Endodermal cell (in vitro differentiated cells): ENCODE measurements at regions not wholly inside any gene's neighbourhood (a gene's known extent, or its start where the extent isn't known, plus 50 kb on each side); places are given as distances from the start of the nearest gene placed in this dataset.
A peak's percentile ranks its signal among the peaks of the same experiment; 100 is the strongest.
"Not testable (repeated sequence)": the region's sequence is repeated elsewhere in the genome, so short reads cannot be mapped to it uniquely, and the experiment has no call there.

Experiments used
- DNase-seq: peaks from one replicate; pipeline ENCODE4 v3.0.0-alpha.2; 2017
- H3K27ac ChIP-seq: 2 replicates; pipeline ENCODE4 v1.5.1; 2013; ENCODE audit warnings: mild to moderate bottlenecking, low read depth, low read length, moderate library complexity
- H3K27me3 ChIP-seq: 2 replicates; pipeline ENCODE4 v1.6.1; 2013; ENCODE audit warnings: mild to moderate bottlenecking, low read length, moderate library complexity; ENCODE audit not compliant: insufficient read depth, control insufficient read depth, poor library complexity, severe bottlenecking
- H3K36me3 ChIP-seq: 2 replicates; pipeline ENCODE4 v1.7.0; 2013; ENCODE audit warnings: mild to moderate bottlenecking, low read length, moderate library complexity; ENCODE audit not compliant: control insufficient read depth, insufficient read depth
- H3K4me1 ChIP-seq: one replicate; pipeline ENCODE4 v1.7.0; 2013; ENCODE audit warnings: low read length; ENCODE audit not compliant: control insufficient read depth, insufficient read depth
- H3K4me3 ChIP-seq: 2 replicates; pipeline ENCODE4 v1.5.1; 2013; ENCODE audit warnings: mild to moderate bottlenecking, low read length, moderate library complexity
- H3K9ac ChIP-seq: 2 replicates; pipeline ENCODE4 v1.6.1; 2013; ENCODE audit warnings: mild to moderate bottlenecking, low read length, moderate library complexity; ENCODE audit not compliant: poor library complexity, severe bottlenecking; ENCODE audit errors: extremely low read depth
- H3K9me3 ChIP-seq: 2 replicates; pipeline ENCODE4 v1.6.1; 2013; ENCODE audit warnings: mild to moderate bottlenecking, low read length, moderate library complexity; ENCODE audit not compliant: control insufficient read depth
- H3K27ac Mint-ChIP-seq: 2 replicates; pipeline ENCODE4 v1.8.0; 2020; ENCODE audit warnings: mixed read lengths
- H3K27me3 Mint-ChIP-seq: 2 replicates; pipeline ENCODE4 v1.8.0; 2021; ENCODE audit warnings: mild to moderate bottlenecking, mixed read lengths; ENCODE audit not compliant: insufficient read depth
- H3K36me3 Mint-ChIP-seq: 2 replicates; pipeline ENCODE4 v1.8.0; 2020; ENCODE audit warnings: low read depth, mixed read lengths
- H3K4me1 Mint-ChIP-seq: 2 replicates; pipeline ENCODE4 v1.8.0; 2020; ENCODE audit warnings: mixed read lengths
- H3K4me3 Mint-ChIP-seq: 2 replicates; pipeline ENCODE4 v1.8.0; 2020; ENCODE audit warnings: mild to moderate bottlenecking, moderate library complexity, mixed read lengths
- H3K9me3 Mint-ChIP-seq: 2 replicates; pipeline ENCODE4 v1.8.0; 2020; ENCODE audit warnings: mild to moderate bottlenecking, mixed read lengths
- WGBS, 2 experiments: methylation state at CpG; one replicate each; pipeline versions ENCODE4 v1.1.5 to v1.1.7; 2013; ENCODE audit warnings: missing lambda C conversion rate in 2 of 2, mixed read lengths in 1 of 2; ENCODE audit not compliant: insufficient coverage in 1 of 2, insufficient read length in 1 of 2; 5-methylcytosine and 5-hydroxymethylcytosine counted together
- TF ChIP-seq, protein P1 (sequence below): fragments of 200-600 bp; sonication (generic); conservative IDR thresholded peaks from 2 replicates; pipeline ENCODE4 v1.5.0; 2021; ENCODE audit warnings: antibody characterized with exemption, mild to moderate bottlenecking

DNA sequence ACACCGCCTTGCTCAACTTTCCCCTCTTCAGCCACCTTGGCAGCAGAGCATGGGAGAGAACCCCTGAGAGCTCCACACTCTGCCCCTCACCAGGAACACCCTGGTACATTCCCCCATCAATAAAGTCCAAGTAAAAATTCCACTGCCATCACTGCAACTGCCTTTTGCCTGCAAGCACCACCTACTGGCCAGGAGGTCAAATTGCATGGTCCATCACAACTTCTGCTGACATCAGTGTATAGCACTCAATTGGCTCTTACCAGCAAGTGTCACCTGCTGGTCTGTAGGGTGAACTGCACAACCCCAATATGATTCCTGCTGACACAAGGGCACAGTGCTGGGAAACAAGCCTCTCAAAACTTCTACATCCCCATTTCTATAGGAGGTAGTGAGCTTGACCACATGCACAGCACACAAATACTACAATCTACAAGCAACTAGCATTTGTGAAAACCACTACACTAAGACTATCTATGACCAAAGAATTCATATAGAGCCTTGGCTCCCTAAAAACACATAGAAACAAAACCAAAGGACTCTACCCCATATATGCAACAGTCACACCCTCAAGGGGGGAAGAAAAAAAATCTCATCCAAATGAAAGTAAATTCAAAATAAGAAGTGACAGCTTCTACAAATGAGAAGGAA is 69.2 kb downstream of the FASLG start:
- Histone ChIP-seq H3K27ac (no peak overlapping the region), H3K9me3 (peaks cover 17% of the 10 kb centered on the region), H3K4me3 (peak overlapping the region; percentile 19), H3K9ac (no peak overlapping the region), H3K27me3 (no peaks in the 10 kb centered on the region), H3K4me1 (no peaks in the 10 kb centered on the region), H3K36me3 (no peaks in the 10 kb centered on the region)
- Mint-ChIP-seq H3K9me3 (peaks cover 16% of the 10 kb centered on the region), H3K4me1 (no peaks in the 10 kb centered on the region), H3K4me3 (no peak overlapping the region), H3K27me3 (no peaks in the 10 kb centered on the region), H3K27ac (no peak overlapping the region), H3K36me3 (no peaks in the 10 kb centered on the region)
- peak; percentile 78 for DNase-seq
- 95 to 100% methylated on average over 1 of the region's 1 CpG for WGBS, 2 experiments
- TF ChIP-seq, protein P1, sequence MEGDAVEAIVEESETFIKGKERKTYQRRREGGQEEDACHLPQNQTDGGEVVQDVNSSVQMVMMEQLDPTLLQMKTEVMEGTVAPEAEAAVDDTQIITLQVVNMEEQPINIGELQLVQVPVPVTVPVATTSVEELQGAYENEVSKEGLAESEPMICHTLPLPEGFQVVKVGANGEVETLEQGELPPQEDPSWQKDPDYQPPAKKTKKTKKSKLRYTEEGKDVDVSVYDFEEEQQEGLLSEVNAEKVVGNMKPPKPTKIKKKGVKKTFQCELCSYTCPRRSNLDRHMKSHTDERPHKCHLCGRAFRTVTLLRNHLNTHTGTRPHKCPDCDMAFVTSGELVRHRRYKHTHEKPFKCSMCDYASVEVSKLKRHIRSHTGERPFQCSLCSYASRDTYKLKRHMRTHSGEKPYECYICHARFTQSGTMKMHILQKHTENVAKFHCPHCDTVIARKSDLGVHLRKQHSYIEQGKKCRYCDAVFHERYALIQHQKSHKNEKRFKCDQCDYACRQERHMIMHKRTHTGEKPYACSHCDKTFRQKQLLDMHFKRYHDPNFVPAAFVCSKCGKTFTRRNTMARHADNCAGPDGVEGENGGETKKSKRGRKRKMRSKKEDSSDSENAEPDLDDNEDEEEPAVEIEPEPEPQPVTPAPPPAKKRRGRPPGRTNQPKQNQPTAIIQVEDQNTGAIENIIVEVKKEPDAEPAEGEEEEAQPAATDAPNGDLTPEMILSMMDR, result peak; percentile 86

DNA sequence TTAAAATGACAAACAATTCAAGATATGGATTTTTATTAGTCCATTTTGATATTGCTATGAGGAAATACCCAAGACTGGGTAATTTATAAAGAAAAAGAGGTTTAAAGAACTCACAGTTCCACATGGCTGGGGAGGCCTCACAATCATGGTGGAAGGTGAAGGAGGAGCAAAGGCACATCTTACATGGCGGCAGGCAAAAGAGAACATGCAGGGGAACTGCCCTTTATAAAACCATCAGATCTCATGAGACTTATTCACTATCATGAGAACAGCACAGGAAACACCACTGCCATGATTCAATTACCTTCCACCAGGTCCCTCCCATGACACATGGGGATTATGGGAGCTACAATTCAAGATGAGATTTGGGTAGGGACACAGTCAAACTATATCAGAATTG is 69.8 kb downstream of the FASLG start:
- whole genome bisulfite sequencing, 2 experiments, result 100% methylated on average over 1 of the region's 1 CpG; no CpG with 5 or more reads in 1 of the 2 experiments
- Histone ChIP-seq H3K4me3 (peak overlapping the region; percentile 19), H3K9me3 (peaks cover 17% of the 10 kb centered on the region)
- not testable (repeated sequence) for H3K27me3 ChIP-seq, H3K36me3 Mint-ChIP-seq, H3K4me3 Mint-ChIP-seq, DNase-seq, H3K27ac Mint-ChIP-seq, H3K9ac ChIP-seq, H3K36me3 ChIP-seq, H3K4me1 ChIP-seq, H3K4me1 Mint-ChIP-seq, H3K27ac ChIP-seq, H3K27me3 Mint-ChIP-seq
- H3K9me3 Mint-ChIP-seq, result peaks cover 16% of the 10 kb centered on the region

DNA sequence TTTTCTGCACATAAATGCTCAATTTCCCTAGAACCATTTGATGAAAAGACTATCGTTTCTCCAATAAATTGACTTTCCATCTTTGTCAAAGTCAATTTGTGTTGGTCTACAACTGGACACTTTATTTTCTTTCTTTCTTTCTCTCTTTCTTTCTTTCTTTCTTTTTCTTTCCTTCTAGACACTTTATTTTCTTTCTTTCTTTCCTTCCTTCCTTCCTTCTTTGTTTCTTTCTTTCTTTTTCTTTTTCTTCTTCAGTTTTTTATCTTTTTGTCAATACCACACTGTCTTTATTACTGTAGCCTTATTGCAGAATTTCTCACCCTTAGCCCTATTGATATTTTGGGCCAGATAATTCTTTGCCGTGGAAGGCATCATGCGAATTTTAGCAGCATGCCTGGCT is 73.5 kb downstream of the FASLG start:
- peaks cover 16% of the 10 kb centered on the region for H3K9me3 Mint-ChIP-seq
- Histone ChIP-seq H3K4me1 (no peaks in the 10 kb centered on the region), H3K9ac (no peak overlapping the region), H3K27me3 (no peaks in the 10 kb centered on the region), H3K36me3 (no peaks in the 10 kb centered on the region), H3K27ac (no peak overlapping the region), H3K9me3 (peaks cover 17% of the 10 kb centered on the region), H3K4me3 (no peak overlapping the region)
- TF ChIP-seq, protein P1, result no peak
- H3K27ac Mint-ChIP-seq, result no peak overlapping the region
- DNase-seq, result no peak
- WGBS, 2 experiments, result 95 to 97% methylated on average over 3 of the region's 3 CpGs
- H3K36me3 Mint-ChIP-seq, result no peaks in the 10 kb centered on the region
- no peaks in the 10 kb centered on the region for H3K4me1 Mint-ChIP-seq
- H3K4me3 Mint-ChIP-seq, result no peak overlapping the region
- H3K27me3 Mint-ChIP-seq, result no peaks in the 10 kb centered on the region

DNA sequence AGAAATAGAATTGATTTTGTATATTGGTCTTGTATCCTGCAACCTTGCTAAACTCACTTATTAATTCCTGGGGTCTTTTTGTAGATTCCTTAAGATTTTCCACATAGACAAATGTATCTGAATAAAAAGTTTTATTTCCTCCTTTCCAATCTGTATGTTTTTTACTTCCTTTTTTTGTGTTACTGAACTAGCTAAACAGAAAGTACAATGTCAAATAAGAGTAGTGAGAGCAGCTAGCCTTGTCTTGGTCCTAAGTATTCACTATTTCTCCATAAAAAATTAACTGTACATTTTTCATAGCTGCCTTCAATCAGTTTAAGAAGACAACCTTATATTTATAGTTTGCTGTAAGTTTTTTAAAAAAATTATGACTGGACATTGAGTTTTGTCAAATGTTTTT is 74.9 kb downstream of the FASLG start:
- no peak for DNase-seq
- no peaks in the 10 kb centered on the region for H3K4me1 ChIP-seq
- H3K9ac ChIP-seq, result no peak overlapping the region
- Mint-ChIP-seq H3K27ac (no peak overlapping the region), H3K9me3 (peaks cover 5% of the 10 kb centered on the region), H3K4me1 (no peaks in the 10 kb centered on the region), H3K4me3 (no peak overlapping the region), H3K27me3 (peaks cover 2% of the 10 kb centered on the region), H3K36me3 (no peaks in the 10 kb centered on the region)
- H3K9me3 ChIP-seq, result peaks cover 5% of the 10 kb centered on the region
- TF ChIP-seq, protein P1, result no peak
- H3K36me3 ChIP-seq, result no peaks in the 10 kb centered on the region
- no peak overlapping the region for H3K27ac ChIP-seq
- H3K27me3 ChIP-seq, result no peaks in the 10 kb centered on the region
- no peak overlapping the region for H3K4me3 ChIP-seq
